Activated T-cell treated with anti-CD3 and anti-CD28 coated beads, Interleukin-2, amount 50 U/mL, for 72 hours (primary cell): ENCODE measurements at regions not wholly inside any gene's neighbourhood (a gene's known extent, or its start where the extent isn't known, plus 50 kb on each side); places are given as distances from the start of the nearest gene placed in this dataset.
"Not testable (repeated sequence)": the region's sequence is repeated elsewhere in the genome, so short reads cannot be mapped to it uniquely, and the experiment has no call there.

ENCODE experiments used
- ATAC-seq, 2 donors: fragments of 150-1000 bp; cut with Tn5 transposase; replicated peaks in 1 of 2; 2 replicates each; pipeline ENCODE4 v1.10.0; 2021; ENCODE audit warnings: moderate library complexity in 2 of 2, mild to moderate bottlenecking in 1 of 2
- DNase-seq, 2 donors: peaks; one replicate each; pipeline ENCODE4 v3.0.0; 2021 to 2022; ENCODE audit warnings: mixed read lengths in 1 of 2
- H3K27ac Mint-ChIP-seq: one replicate; pipeline ENCODE4 v1.8.0; 2022; ENCODE audit warnings: mild to moderate bottlenecking, moderate library complexity, mixed read lengths
- H3K27me3 Mint-ChIP-seq: one replicate; pipeline ENCODE4 v1.8.0; 2022; ENCODE audit warnings: low read depth, mixed read lengths
- H3K36me3 Mint-ChIP-seq, 2 donors: one replicate each; pipeline ENCODE4 v1.8.0; 2022; ENCODE audit warnings: mixed read lengths in 2 of 2, mild to moderate bottlenecking in 1 of 2; ENCODE audit not compliant: insufficient read depth in 2 of 2
- H3K4me1 Mint-ChIP-seq: one replicate; pipeline ENCODE4 v1.8.0; 2022; ENCODE audit warnings: low read depth, mixed read lengths
- H3K4me3 Mint-ChIP-seq, 2 donors: one replicate each; pipeline ENCODE4 v1.8.0; 2022; ENCODE audit warnings: mild to moderate bottlenecking in 2 of 2, mixed read lengths in 2 of 2, moderate library complexity in 2 of 2
- H3K9me3 Mint-ChIP-seq, 2 donors: one replicate each; pipeline ENCODE4 v1.8.0; 2022; ENCODE audit warnings: mixed read lengths in 2 of 2

DNA sequence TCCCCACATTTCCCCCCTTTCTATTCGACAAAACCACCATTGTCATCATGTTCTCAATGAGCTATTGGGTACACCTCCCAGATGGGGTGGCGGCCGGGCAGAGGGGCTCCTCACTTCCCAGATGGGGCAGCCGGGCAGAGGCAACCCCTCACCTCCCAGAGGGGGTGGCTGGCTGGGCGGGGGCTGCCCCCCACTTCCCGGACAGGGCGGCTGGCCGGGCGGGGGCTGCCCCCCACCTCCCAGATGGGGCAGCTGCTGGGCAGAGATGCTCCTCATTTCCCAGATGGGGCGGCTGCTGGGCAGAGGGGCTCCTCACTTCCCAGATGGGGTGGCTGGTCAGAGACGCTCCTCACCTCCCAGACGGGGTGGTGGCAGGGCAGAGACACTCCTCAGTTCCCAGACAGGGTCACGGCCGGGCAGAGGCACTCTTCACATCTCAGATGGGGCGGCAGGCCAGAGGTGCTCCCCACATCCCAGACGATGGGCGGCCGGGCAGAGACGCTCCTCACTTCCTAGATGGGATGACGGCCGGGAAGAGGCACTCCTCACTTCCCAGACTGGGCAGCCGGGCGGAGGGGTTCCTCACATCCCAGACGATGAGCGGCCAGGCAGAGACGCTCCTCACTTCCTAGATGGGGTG is 221.5 kb downstream of the NNT start:
- not testable (repeated sequence) for H3K4me1 Mint-ChIP-seq, DNase-seq, H3K27ac Mint-ChIP-seq, H3K9me3 Mint-ChIP-seq, H3K27me3 Mint-ChIP-seq, H3K36me3 Mint-ChIP-seq, ATAC-seq, H3K4me3 Mint-ChIP-seq

GRCh38 chr5:43818394-43818793 is 215.4 kb downstream of the NNT start:
- not testable (repeated sequence) for H3K4me1 Mint-ChIP-seq, ATAC-seq, H3K4me3 Mint-ChIP-seq, DNase-seq, H3K27me3 Mint-ChIP-seq, H3K27ac Mint-ChIP-seq, H3K36me3 Mint-ChIP-seq
- peaks cover 8 to 11% of the 10 kb centered on the region in 2 donors for H3K9me3 Mint-ChIP-seq

GRCh38 chr5:43815497-43815896 is 212.5 kb downstream of the NNT start:
- H3K27me3 Mint-ChIP-seq = no peaks in the 10 kb centered on the region
- no peak overlapping the region for H3K27ac Mint-ChIP-seq
- no peak overlapping the region for H3K4me3 Mint-ChIP-seq
- DNase-seq (no peak), ATAC-seq (no peak)
- H3K4me1 Mint-ChIP-seq = no peaks in the 10 kb centered on the region
- H3K36me3 Mint-ChIP-seq = peaks cover 3 to 4% of the 10 kb centered on the region in 2 donors
- peaks cover 11 to 12% of the 10 kb centered on the region in 2 donors for H3K9me3 Mint-ChIP-seq

GRCh38 chr5:43804723-43805122 is 201.7 kb downstream of the NNT start:
- Mint-ChIP-seq H3K27ac (no peak overlapping the region), H3K4me3 (no peak overlapping the region), H3K27me3 (no peaks in the 10 kb centered on the region), H3K4me1 (no peaks in the 10 kb centered on the region), H3K36me3 (no peaks in the 10 kb centered on the region), H3K9me3 (no peaks in the 10 kb centered on the region)
- DNase-seq = no peak
- no peak for ATAC-seq

DNA sequence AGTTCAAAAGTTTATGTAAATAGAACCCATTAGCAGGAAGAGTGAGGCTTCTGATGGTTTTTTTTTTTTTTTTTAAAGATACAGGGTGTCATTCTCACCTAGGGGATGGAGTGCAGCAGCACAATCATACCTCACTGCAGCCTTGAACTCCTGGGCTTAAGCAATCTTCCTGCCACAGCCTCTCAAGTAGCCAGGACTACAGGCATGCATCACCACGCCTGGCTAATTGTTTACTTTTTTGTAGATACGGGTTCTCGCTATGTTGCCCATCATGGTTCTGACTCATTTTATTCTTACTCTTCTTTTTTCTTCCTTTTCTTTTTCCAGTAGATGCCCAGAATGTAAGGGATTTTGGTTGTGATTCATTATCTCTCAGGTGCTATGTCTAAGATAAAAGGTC is 201.1 kb downstream of the NNT start:
- ATAC-seq (no peak), DNase-seq (no peak)
- Mint-ChIP-seq H3K4me1 (no peaks in the 10 kb centered on the region), H3K36me3 (no peaks in the 10 kb centered on the region), H3K4me3 (no peak overlapping the region), H3K9me3 (no peaks in the 10 kb centered on the region), H3K27me3 (no peaks in the 10 kb centered on the region), H3K27ac (no peak overlapping the region)

DNA sequence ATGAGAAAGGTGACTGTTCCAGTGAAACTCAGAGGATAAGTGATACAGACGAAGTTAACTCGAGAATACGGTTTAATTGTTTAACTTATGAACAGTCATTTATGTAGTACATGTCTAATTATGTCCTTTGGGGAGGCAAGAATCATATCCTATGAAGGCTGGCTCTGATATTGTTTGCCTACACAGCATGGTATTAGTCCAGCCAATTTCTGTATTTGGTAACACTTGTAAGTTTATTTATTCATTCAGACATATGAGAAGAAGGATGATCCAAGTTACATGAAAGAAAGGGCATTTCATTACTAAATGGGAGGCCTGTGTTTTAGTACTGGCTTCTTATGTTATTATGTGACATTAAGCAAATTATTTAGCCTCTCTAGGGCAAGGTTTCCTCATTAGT is 199.7 kb downstream of the NNT start:
- DNase-seq = no peak
- ATAC-seq = no peak
- no peak overlapping the region for H3K27ac Mint-ChIP-seq
- H3K36me3 Mint-ChIP-seq = no peaks in the 10 kb centered on the region
- H3K4me3 Mint-ChIP-seq = no peak overlapping the region
- H3K9me3 Mint-ChIP-seq = no peaks in the 10 kb centered on the region
- H3K4me1 Mint-ChIP-seq = no peaks in the 10 kb centered on the region
- no peaks in the 10 kb centered on the region for H3K27me3 Mint-ChIP-seq

DNA sequence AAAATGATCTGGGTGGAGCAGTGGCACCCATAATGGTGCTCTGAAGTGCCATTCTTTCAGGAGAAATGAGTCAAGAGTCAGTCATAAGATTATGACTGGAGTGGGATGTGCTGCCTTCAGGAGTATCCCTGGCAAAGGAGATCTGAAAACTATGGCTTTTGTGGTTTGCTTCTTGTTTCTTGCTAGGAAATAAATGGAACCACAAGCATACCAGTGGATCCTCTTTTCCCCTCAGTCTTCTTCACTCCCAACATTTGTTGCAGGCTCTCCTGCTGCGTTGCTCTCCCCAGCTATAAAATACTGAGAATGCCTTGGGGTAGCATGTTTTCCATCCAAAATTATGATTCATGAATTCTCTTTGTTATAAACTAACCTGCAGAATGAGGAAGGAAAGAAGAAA is 199.1 kb downstream of the NNT start:
- no peaks in the 10 kb centered on the region for H3K4me1 Mint-ChIP-seq
- H3K9me3 Mint-ChIP-seq = no peaks in the 10 kb centered on the region
- H3K27me3 Mint-ChIP-seq = no peaks in the 10 kb centered on the region
- DNase-seq (no peak), ATAC-seq (no peak)
- H3K4me3 Mint-ChIP-seq = no peak overlapping the region
- no peak overlapping the region for H3K27ac Mint-ChIP-seq
- no peaks in the 10 kb centered on the region for H3K36me3 Mint-ChIP-seq

GRCh38 chr5:43798740-43799139 is 195.8 kb downstream of the NNT start:
- Mint-ChIP-seq H3K27me3 (no peaks in the 10 kb centered on the region), H3K4me1 (no peaks in the 10 kb centered on the region), H3K36me3 (no peaks in the 10 kb centered on the region), H3K9me3 (peaks cover 3% of the 10 kb centered on the region in 2 donors), H3K4me3 (no peak overlapping the region), H3K27ac (no peak overlapping the region)
- no peak for DNase-seq
- ATAC-seq = no peak

- not testable (repeated sequence) for DNase-seq, H3K27ac Mint-ChIP-seq, H3K27me3 Mint-ChIP-seq, H3K36me3 Mint-ChIP-seq, H3K4me3 Mint-ChIP-seq, ATAC-seq, H3K4me1 Mint-ChIP-seq
- H3K9me3 Mint-ChIP-seq = peaks cover 6 to 11% of the 10 kb centered on the region in 2 donors
These were observed 188.9 kb downstream of the NNT start for GRCh38 chr5:43791880-43792279.

GRCh38 chr5:43785198-43785597 is 182.2 kb downstream of the NNT start:
- H3K27me3 Mint-ChIP-seq = no peaks in the 10 kb centered on the region
- H3K36me3 Mint-ChIP-seq = no peaks in the 10 kb centered on the region
- DNase-seq = no peak
- H3K4me3 Mint-ChIP-seq = no peak overlapping the region
- no peak for ATAC-seq
- H3K4me1 Mint-ChIP-seq = no peaks in the 10 kb centered on the region
- peaks cover 5 to 9% of the 10 kb centered on the region in 2 donors for H3K9me3 Mint-ChIP-seq
- no peak overlapping the region for H3K27ac Mint-ChIP-seq

DNA sequence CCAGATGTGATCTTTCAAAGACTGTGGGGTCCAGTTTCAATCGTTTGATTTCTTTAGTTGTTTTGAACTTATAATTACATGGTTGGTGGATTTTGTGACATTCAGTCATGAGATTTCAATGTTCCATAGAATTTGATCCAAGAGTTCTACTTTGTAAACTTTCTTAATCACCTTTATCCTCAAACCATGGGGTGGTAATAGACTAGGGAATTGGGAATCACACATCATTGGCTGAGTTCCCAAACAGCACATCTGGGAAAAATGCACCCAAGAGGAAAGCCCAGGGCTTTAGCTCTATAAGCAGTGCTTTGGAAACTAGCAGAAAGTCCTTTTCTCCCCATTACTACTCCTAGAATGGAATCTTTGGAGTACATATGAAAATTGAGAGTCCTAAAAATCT is 177.6 kb downstream of the NNT start:
- Mint-ChIP-seq H3K27me3 (peaks cover 18% of the 10 kb centered on the region), H3K4me1 (no peaks in the 10 kb centered on the region), H3K36me3 (no peaks in the 10 kb centered on the region), H3K27ac (no peak overlapping the region), H3K9me3 (peaks cover 0 to 1% of the 10 kb centered on the region in 2 donors), H3K4me3 (no peak overlapping the region)
- DNase-seq (no peak), ATAC-seq (no peak)

DNA sequence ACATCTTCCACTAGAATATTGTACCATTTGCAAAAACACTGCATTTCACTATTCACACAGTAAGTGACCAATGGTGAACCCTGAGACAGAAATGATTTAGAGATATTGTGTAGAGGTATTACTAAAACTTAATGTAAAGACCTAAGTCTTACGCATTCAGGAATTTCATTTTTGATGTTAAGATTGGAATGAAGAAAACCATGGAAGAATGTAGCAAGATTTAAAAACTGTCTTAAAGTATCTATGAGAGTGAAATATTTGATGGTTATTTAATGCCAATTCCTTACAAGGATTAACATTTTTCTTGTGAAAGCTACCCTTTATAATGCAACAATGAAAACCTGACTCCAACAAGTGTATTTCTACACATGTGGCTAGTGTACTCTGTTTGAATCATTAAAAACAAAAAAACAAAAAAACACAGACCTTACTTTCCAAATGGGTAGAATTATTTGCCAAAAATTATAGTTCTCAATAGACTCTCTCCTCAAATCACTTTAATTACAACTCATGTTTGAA is 172.0 kb downstream of the NNT start:
- Mint-ChIP-seq H3K9me3 (peaks cover 0 to 4% of the 10 kb centered on the region in 2 donors), H3K36me3 (peaks cover 0 to 8% of the 10 kb centered on the region in 2 donors), H3K27ac (no peak overlapping the region), H3K27me3 (peaks cover 27% of the 10 kb centered on the region), H3K4me1 (peaks cover 34% of the 10 kb centered on the region), H3K4me3 (no peak overlapping the region)
- ATAC-seq = no peak
- DNase-seq = no peak

DNA sequence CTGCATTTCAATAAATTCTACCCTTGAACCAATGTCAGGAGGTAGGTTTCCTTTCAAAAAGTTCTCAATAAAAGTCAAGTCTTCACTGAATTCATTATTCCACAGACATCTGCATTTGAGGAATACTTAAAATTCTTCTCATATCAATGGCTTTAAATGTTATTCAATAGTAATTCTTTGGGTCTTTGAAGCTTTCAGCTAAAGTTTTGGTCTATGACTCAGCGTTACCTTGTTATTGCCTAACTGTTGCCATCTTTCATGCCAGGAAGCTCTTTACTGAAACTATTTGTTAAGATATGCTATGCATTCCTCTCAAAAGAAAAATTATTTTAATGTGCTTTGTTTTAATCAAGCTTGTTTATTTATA is 170.5 kb downstream of the NNT start:
- H3K4me3 Mint-ChIP-seq = peak overlapping the region in 1 of 2 donors; percentile 27
- peaks cover 34% of the 10 kb centered on the region for H3K4me1 Mint-ChIP-seq
- H3K27me3 Mint-ChIP-seq = peaks cover 33% of the 10 kb centered on the region
- no peak for ATAC-seq
- H3K27ac Mint-ChIP-seq = peak overlapping the region; percentile 98
- no peak for DNase-seq
- peaks cover 0 to 8% of the 10 kb centered on the region in 2 donors for H3K36me3 Mint-ChIP-seq
- peaks cover 0 to 4% of the 10 kb centered on the region in 2 donors for H3K9me3 Mint-ChIP-seq
